GM12872 (cell line): ENCODE measurements at regions not wholly inside any gene's neighbourhood (a gene's known extent, or its start where the extent isn't known, plus 50 kb on each side); places are given as distances from the start of the nearest gene placed in this dataset.

Experiments
- TF ChIP-seq, protein P1 (sequence below): IDR thresholded peaks from 3 replicates; pipeline ENCODE4 v1.5.1; 2011; ENCODE audit warnings: low read depth, mild to moderate bottlenecking, low read length, moderate library complexity; ENCODE audit not compliant: insufficient read depth

- TF ChIP-seq, protein P1, sequence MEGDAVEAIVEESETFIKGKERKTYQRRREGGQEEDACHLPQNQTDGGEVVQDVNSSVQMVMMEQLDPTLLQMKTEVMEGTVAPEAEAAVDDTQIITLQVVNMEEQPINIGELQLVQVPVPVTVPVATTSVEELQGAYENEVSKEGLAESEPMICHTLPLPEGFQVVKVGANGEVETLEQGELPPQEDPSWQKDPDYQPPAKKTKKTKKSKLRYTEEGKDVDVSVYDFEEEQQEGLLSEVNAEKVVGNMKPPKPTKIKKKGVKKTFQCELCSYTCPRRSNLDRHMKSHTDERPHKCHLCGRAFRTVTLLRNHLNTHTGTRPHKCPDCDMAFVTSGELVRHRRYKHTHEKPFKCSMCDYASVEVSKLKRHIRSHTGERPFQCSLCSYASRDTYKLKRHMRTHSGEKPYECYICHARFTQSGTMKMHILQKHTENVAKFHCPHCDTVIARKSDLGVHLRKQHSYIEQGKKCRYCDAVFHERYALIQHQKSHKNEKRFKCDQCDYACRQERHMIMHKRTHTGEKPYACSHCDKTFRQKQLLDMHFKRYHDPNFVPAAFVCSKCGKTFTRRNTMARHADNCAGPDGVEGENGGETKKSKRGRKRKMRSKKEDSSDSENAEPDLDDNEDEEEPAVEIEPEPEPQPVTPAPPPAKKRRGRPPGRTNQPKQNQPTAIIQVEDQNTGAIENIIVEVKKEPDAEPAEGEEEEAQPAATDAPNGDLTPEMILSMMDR = no peak
Measured at GRCh38 chr6:28775405-28776129, 148.2 kb downstream of the TRIM27 start.

GRCh38 chr6:28776269-28777146, 147.3 kb downstream of the TRIM27 start:
- TF ChIP-seq, protein P1 = no peak

GRCh38 chr6:28777147-28777461, 146.7 kb downstream of the TRIM27 start:
- TF ChIP-seq, protein P1 = no peak

- TF ChIP-seq, protein P1 = no peak
Measured at GRCh38 chr6:28782113-28782673, 141.6 kb downstream of the TRIM27 start.

- TF ChIP-seq, protein P1 = no peak
Measured at GRCh38 chr6:28785962-28786679, 137.7 kb downstream of the TRIM27 start.

DNA sequence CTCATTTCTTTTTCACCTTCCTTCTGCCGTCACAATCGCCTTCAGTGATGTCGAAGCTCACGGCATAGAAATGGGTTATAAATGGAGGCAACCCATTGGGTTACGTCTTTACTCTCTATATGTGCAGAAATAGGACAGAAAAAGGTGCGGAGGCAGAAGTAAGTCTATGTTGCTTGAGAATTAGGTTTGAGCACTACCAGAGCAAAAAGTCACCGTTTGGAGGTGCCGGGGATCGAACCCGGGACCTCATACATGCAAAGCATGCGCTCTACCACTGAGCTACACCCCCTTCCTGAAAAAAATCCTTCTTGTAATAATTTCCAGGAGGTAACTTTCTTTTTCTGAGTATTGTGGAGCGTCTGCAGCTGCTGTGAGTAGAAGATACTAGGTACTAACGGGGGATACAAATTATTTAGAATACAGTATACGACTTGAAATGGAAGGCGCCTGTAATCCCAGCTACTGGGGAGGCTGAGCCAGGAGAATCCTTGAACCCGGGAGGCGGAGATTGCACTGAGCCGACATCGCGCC, 134.2 kb downstream of the TRIM27 start:
- TF ChIP-seq, protein P1 = no peak
